K562 (cell line): ENCODE measurements at regions not wholly inside any gene's neighbourhood (a gene's known extent, or its start where the extent isn't known, plus 50 kb on each side); places are given as distances from the start of the nearest gene placed in this dataset.

Experiments
- CEBPB ChIP-seq: fragments of 450-650 bp; IDR thresholded peaks from 2 replicates; pipeline ENCODE4 v1.6.1; 2016; ENCODE audit warnings: missing genetic modification characterization, missing compliant biosample characterization
- DDX20 ChIP-seq: fragments of 450-650 bp; IDR thresholded peaks from 2 replicates; pipeline ENCODE4 v1.6.1; 2016; ENCODE audit warnings: missing genetic modification characterization, low read depth, mild to moderate bottlenecking, missing compliant biosample characterization, moderate library complexity
- E4F1 ChIP-seq: fragments of 250-450 bp; sonication (Bioruptor Pico); IDR thresholded peaks from 2 replicates; pipeline ENCODE4 v1.5.0; 2021; ENCODE audit warnings: mild to moderate bottlenecking, borderline replicate concordance
- EHMT2 ChIP-seq: fragments of 450-650 bp; IDR thresholded peaks from 2 replicates; pipeline ENCODE4 v1.6.1; 2018; ENCODE audit warnings: antibody characterized with exemption
- FIP1L1 ChIP-seq: fragments of 200-400 bp; formaldehyde crosslinking; IDR thresholded peaks from 2 replicates; pipeline ENCODE4 v1.6.1; 2018; ENCODE audit warnings: mild to moderate bottlenecking, low read depth, low read length; ENCODE audit not compliant: poor library complexity, severe bottlenecking
- FOS ChIP-seq: IDR thresholded peaks from 3 replicates; pipeline ENCODE4 v1.6.1; 2011; ENCODE audit not compliant: insufficient read length; ENCODE audit errors: extremely low read depth
- GTF2E2 ChIP-seq: fragments of 200-800 bp; sonication (Bioruptor generic); IDR thresholded peaks from 2 replicates; pipeline ENCODE4 v1.6.1; 2016; ENCODE audit warnings: missing genetic modification characterization, missing compliant biosample characterization
- RFX7 ChIP-seq: fragments of 250-450 bp; sonication (Bioruptor Pico); IDR thresholded peaks from 2 replicates; pipeline ENCODE4 v1.5.1; 2021; ENCODE audit warnings: mild to moderate bottlenecking
- SMARCA4 ChIP-seq: fragments of 450-650 bp; IDR thresholded peaks from 2 replicates; pipeline ENCODE4 v1.6.1; 2016
- TEAD1 ChIP-seq, 2 experiments: fragments of 450-650 bp in 1 of 2; sonication (generic) in 1 of 2; formaldehyde crosslinking; IDR thresholded peaks; 2 replicates each; pipeline versions ENCODE4 v1.4.0 to v1.8.0; 2020 to 2022; ENCODE audit warnings: mild to moderate bottlenecking in 2 of 2, missing genetic modification reagents in 1 of 2
- TRIM25 ChIP-seq: fragments of 450-650 bp; IDR thresholded peaks from 2 replicates; pipeline ENCODE4 v1.7.0; 2016; ENCODE audit warnings: borderline replicate concordance
- YY1 ChIP-seq, 3 experiments: IDR thresholded peaks; 2 replicates each; pipeline ENCODE4 v1.6.1; 2011; ENCODE audit warnings: low read length in 2 of 3, mild to moderate bottlenecking in 2 of 3, moderate library complexity in 2 of 3, borderline replicate concordance in 1 of 3, control low read depth in 1 of 3, low read depth in 1 of 3; ENCODE audit not compliant: insufficient read depth in 3 of 3, insufficient replicate concordance in 2 of 3, control insufficient read depth in 1 of 3, insufficient read length in 1 of 3; ENCODE audit errors: extremely low read depth in 1 of 3
- ZBTB7A ChIP-seq: IDR thresholded peaks from 2 replicates; pipeline ENCODE4 v1.6.1; 2011; ENCODE audit warnings: low read depth, mild to moderate bottlenecking, low read length, moderate library complexity, borderline replicate concordance; ENCODE audit not compliant: control insufficient read depth
- ZNF436 ChIP-seq: fragments of 250-450, 450-650 bp; sonication (Bioruptor Pico); formaldehyde crosslinking; IDR thresholded peaks from 2 replicates; pipeline ENCODE4 v1.7.0; 2020; ENCODE audit warnings: mild to moderate bottlenecking
- ZNF696 ChIP-seq: fragments of 250-450 bp; sonication (Bioruptor Pico); conservative IDR thresholded peaks from 2 replicates; pipeline ENCODE4 v1.4.0; 2020; ENCODE audit warnings: mild to moderate bottlenecking, moderate library complexity
- ZNF77 ChIP-seq: fragments of 250-450 bp; sonication (Bioruptor Pico); IDR thresholded peaks from 2 replicates; pipeline ENCODE4 v1.5.0; 2020

- TF ChIP-seq FOS (peak; percentile 20), ZNF77 (CRISPR knock-in tag) (no peak), EHMT2 (peak; percentile 77), TRIM25 (no peak), ZNF436 (CRISPR knock-in tag) (no peak), TEAD1 (CRISPR knock-in tag; IDR thresholded peaks at IDR 0.05) (no peak), RFX7 (CRISPR knock-in tag) (no peak), DDX20 (tag) (no peak), ZNF696 (CRISPR knock-in tag) (no peak), FIP1L1 (no peak), YY1 (IDR thresholded peaks at IDR 0.05; ENCODE audit: borderline replicate concordance in 1 of 3, control insufficient read depth in 1 of 3, extremely low read depth in 1 of 3, insufficient read depth in 3 of 3, insufficient read length in 1 of 3, insufficient replicate concordance in 2 of 3, low read depth in 1 of 3, low read length in 2 of 3) (peak in 1 of 3 experiments; percentile 75), ZBTB7A (no peak), E4F1 (CRISPR knock-in tag) (no peak), SMARCA4 (peak; percentile 95), CEBPB (no peak), GTF2E2 (tag) (no peak)
Observed at GRCh38 chr11:91792779-91793262, 431.8 kb upstream of the FAT3 start (continued).
